K562 (cell line): ENCODE measurements at regions not wholly inside any gene's neighbourhood (a gene's known extent, or its start where the extent isn't known, plus 50 kb on each side); places are given as distances from the start of the nearest gene placed in this dataset.

Experiments
- ATAC-seq: fragments of 200-7000 bp; cut with Tn5 transposase; 3 replicates; pipeline ENCODE4 v1.9.1; 2020; ENCODE audit warnings: moderate library complexity
- BruUV-seq: library from RNA; stranded (reverse); fragments of 400-500 nt; replicated peaks from 2 replicates; lab custom pipeline; 2021; lab: Mats Ljungman, UMichigan
- CTCF ChIA-PET: fragments of 300-600 bp; formaldehyde crosslinking; extraction: SDS; loops from one replicate; lab custom pipeline; 2021; ENCODE audit warnings: low intra/inter-chr PET ratio; lab: Yijun Ruan, JAX
- POLR2A ChIA-PET: fragments of 300-600, 350-650 bp; sonication (Branson Sonifier 250); formaldehyde crosslinking; extraction: SDS; loops from one replicate; lab custom pipeline; 2021; ENCODE audit warnings: antibody characterized with exemption, inconsistent platforms; lab: Yijun Ruan, JAX
- DNase-seq, 4 experiments: peaks; one replicate each; pipeline versions ENCODE4 v3.0.0 to v3.0.0-alpha.2; 2011 to 2018; ENCODE audit warnings: low spot score in 3 of 4, mixed read lengths in 3 of 4; ENCODE audit errors: extremely low read depth in 1 of 4
- FAIRE-seq: peaks from 2 replicates; lab custom pipeline; 2011; peaks lifted over from hg19 to GRCh38; lab: Jason Lieb, UNC
- H2AFZ ChIP-seq: 2 replicates; pipeline ENCODE4 v1.6.0; 2011; ENCODE audit warnings: low read depth, low read length, control low read depth, inconsistent platforms
- H3K27ac ChIP-seq: fragments of 200-600 bp; 3 replicates; pipeline ENCODE4 v1.8.0; 2011; ENCODE audit warnings: low read depth, mild to moderate bottlenecking, control low read depth, inconsistent platforms, low read length, moderate library complexity, mixed read lengths; ENCODE audit errors: extremely low read depth
- H3K27me3 ChIP-seq, 2 experiments: fragments of 300-600 bp in 1 of 2; 2 replicates in 1 of 2; 3 replicates in 1 of 2; pipeline versions ENCODE4 v1.6.0 to v1.8.0; 2011; ENCODE audit warnings: inconsistent platforms in 2 of 2, low read length in 2 of 2, mild to moderate bottlenecking in 1 of 2, mixed read lengths in 1 of 2, moderate library complexity in 1 of 2; ENCODE audit not compliant: control insufficient read depth in 2 of 2, insufficient read depth in 2 of 2
- H3K36me3 ChIP-seq: fragments of 300-600 bp; 3 replicates; pipeline ENCODE4 v1.8.0; 2011; ENCODE audit warnings: mild to moderate bottlenecking, low read length, inconsistent platforms; ENCODE audit not compliant: control insufficient read depth, insufficient read depth
- H3K4me1 ChIP-seq, 2 experiments: fragments of 200-600 bp in 1 of 2; replicated peaks in 1 of 2; 2 replicates in 1 of 2; 3 replicates in 1 of 2; pipeline versions ENCODE4 v1.5.1 to v1.8.0; 2011; ENCODE audit warnings: inconsistent platforms in 2 of 2, low read length in 2 of 2, mild to moderate bottlenecking in 1 of 2, mixed read lengths in 1 of 2, moderate library complexity in 1 of 2; ENCODE audit not compliant: control insufficient read depth in 2 of 2, insufficient read depth in 2 of 2
- H3K4me2 ChIP-seq: 2 replicates; pipeline ENCODE4 v1.6.1; 2011; ENCODE audit warnings: low read length, control low read depth, inconsistent platforms, mixed read lengths; ENCODE audit not compliant: insufficient read depth
- H3K4me3 ChIP-seq: fragments of 200-600 bp; sonication (generic), shearing (Covaris generic); 2 replicates; pipeline ENCODE4 v1.5.1; 2016; ENCODE audit warnings: control low read depth, inconsistent platforms
- H3K79me2 ChIP-seq: fragments of 200-600 bp; 3 replicates; pipeline ENCODE4 v1.8.0; 2011; ENCODE audit warnings: low read length, inconsistent platforms; ENCODE audit not compliant: control insufficient read depth, insufficient read depth
- H3K9ac ChIP-seq, 2 experiments: 2 replicates each; pipeline versions ENCODE4 v1.6.0 to v1.6.1; 2011; ENCODE audit warnings: low read depth in 2 of 2, low read length in 2 of 2, control low read depth in 1 of 2, inconsistent platforms in 1 of 2, mild to moderate bottlenecking in 1 of 2, mixed read lengths in 1 of 2; ENCODE audit not compliant: insufficient read depth in 1 of 2
- H3K9me1 ChIP-seq: one replicate; pipeline ENCODE4 v1.6.0; 2011; ENCODE audit warnings: inconsistent platforms, mild to moderate bottlenecking, low read length, moderate library complexity; ENCODE audit not compliant: control insufficient read depth, insufficient read depth
- H3K9me3 ChIP-seq: replicated peaks from 2 replicates; pipeline ENCODE4 v1.5.1; 2011; ENCODE audit warnings: low read depth, low read length, inconsistent platforms; ENCODE audit not compliant: control insufficient read depth, insufficient read depth
- H4K20me1 ChIP-seq: replicated peaks from 2 replicates; pipeline ENCODE4 v1.6.1; 2011; ENCODE audit warnings: low read length, inconsistent platforms, mixed read lengths; ENCODE audit not compliant: control insufficient read depth, insufficient read depth
- CBFB ChIP-seq: sonication (generic); formaldehyde crosslinking; IDR thresholded peaks from 2 replicates; pipeline ENCODE4 v1.4.0; 2020; ENCODE audit warnings: mild to moderate bottlenecking, missing genetic modification reagents
- ILK ChIP-seq: fragments of 450-650 bp; IDR thresholded peaks from 2 replicates; pipeline ENCODE4 v1.6.1; 2016; ENCODE audit warnings: missing genetic modification characterization, low read depth, mild to moderate bottlenecking, missing compliant biosample characterization, moderate library complexity, borderline replicate concordance
- NR2F6 ChIP-seq: fragments of 450-650 bp; formaldehyde crosslinking; IDR thresholded peaks from 2 replicates; pipeline ENCODE4 v1.4.0; 2020; ENCODE audit warnings: mild to moderate bottlenecking
- SIRT6 ChIP-seq: IDR thresholded peaks from one replicate; pipeline ENCODE4 v1.6.1; 2012; ENCODE audit warnings: low read depth, mild to moderate bottlenecking, control low read depth, inconsistent platforms, low read length, moderate library complexity
- SMARCA4 ChIP-seq: fragments of 450-650 bp; IDR thresholded peaks from 2 replicates; pipeline ENCODE4 v1.6.1; 2016
- TEAD1 ChIP-seq, 2 experiments: fragments of 450-650 bp in 1 of 2; sonication (generic) in 1 of 2; formaldehyde crosslinking; IDR thresholded peaks; 2 replicates each; pipeline versions ENCODE4 v1.4.0 to v1.8.0; 2020 to 2022; ENCODE audit warnings: mild to moderate bottlenecking in 2 of 2, missing genetic modification reagents in 1 of 2
- ZEB2 ChIP-seq: fragments of 450-650 bp; IDR thresholded peaks from 2 replicates; pipeline ENCODE4 v1.6.1; 2016
- ZNF695 ChIP-seq: fragments of 450-650 bp; formaldehyde crosslinking; IDR thresholded peaks from 2 replicates; pipeline ENCODE4 v1.4.0; 2020; ENCODE audit warnings: mild to moderate bottlenecking, moderate library complexity
- ZSCAN32 ChIP-seq: fragments of 450-650 bp; formaldehyde crosslinking; IDR thresholded peaks from 2 replicates; pipeline ENCODE4 v1.4.0; 2020; ENCODE audit warnings: mild to moderate bottlenecking, moderate library complexity
- whole genome bisulfite sequencing: fragments of 100-300 bp; shearing (Covaris generic); methylation state at CpG from one replicate; pipeline ENCODE4 v1.1.6; 2016; ENCODE audit warnings: low coverage, mixed read lengths; ENCODE audit not compliant: insufficient coverage; ENCODE audit errors: missing lambda C conversion rate; 5-methylcytosine and 5-hydroxymethylcytosine counted together
- in situ Hi-C: fragments of 300-500 bp; cut with MboI; formaldehyde crosslinking; loops from 4 replicates; pipeline ENCODE4 v1.15.0; 2018; ENCODE audit warnings: inconsistent platforms, mixed read lengths
- intact Hi-C: fragments of 100-400 bp; cut with micrococcal nuclease; formaldehyde crosslinking; loops from 2 replicates; pipeline ENCODE4 v1.14.2; 2022
- TF ChIP-seq, protein P1 (sequence below): fragments of 450-650 bp; IDR thresholded peaks from 2 replicates; pipeline ENCODE4 v1.6.1; 2016; ENCODE audit warnings: antibody characterized with exemption

DNA sequence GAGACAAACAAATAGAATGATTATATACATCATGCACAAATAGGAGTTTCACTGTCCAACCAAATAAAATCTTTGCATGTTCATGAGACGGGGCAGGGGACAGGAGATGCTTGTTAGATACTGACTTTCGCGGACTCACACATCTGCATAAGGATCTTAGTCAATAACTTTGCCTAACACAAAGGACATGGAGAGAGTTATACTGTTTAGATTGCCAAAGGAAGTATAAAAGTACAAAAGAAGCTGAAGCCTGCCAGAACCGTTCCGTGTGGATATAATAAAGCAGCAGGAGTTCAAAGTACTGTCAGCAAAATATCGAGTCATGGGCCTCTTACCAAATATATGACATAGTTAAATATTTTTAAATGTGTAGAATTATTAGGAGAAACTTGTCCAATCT lies 1148.4 kb downstream of the EFNA5 start:
- Histone ChIP-seq H2AFZ (no peak overlapping the region), H3K27me3 (no peaks in the 10 kb centered on the region), H3K27ac (no peak overlapping the region)
- no peak for FAIRE-seq
- intact Hi-C loops, result no loop called here
- no peak for ATAC-seq
- TF ChIP-seq TEAD1 (CRISPR knock-in tag; IDR thresholded peaks at IDR 0.05), result no peak
- TF ChIP-seq SMARCA4, result no peak
- no peak for TF ChIP-seq ZNF695 (CRISPR knock-in tag)
- no peak for TF ChIP-seq SIRT6
- no peak for TF ChIP-seq ZSCAN32 (CRISPR knock-in tag)
- TF ChIP-seq ZEB2, result no peak
- TF ChIP-seq ILK, result no peak
- no peak for TF ChIP-seq CBFB (CRISPR knock-in tag)
- TF ChIP-seq, protein P1, sequence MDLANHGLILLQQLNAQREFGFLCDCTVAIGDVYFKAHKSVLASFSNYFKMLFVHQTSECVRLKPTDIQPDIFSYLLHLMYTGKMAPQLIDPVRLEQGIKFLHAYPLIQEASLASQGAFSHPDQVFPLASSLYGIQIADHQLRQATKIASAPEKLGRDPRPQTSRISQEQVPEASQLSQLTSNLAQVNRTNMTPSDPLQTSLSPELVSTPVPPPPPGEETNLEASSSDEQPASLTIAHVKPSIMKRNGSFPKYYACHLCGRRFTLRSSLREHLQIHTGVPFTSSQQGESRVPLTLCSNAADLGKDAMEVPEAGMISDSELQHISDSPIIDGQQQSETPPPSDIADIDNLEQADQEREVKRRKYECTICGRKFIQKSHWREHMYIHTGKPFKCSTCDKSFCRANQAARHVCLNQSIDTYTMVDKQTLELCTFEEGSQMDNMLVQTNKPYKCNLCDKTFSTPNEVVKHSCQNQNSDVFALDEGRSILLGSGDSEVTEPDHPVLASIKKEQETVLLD, result no peak
- no peak for TF ChIP-seq NR2F6 (CRISPR knock-in tag)
- TF ChIP-seq, all 486 proteins: peak for 0
- in situ Hi-C loops, result no loop called here
- Histone ChIP-seq H3K4me2 (no peak overlapping the region), H3K36me3 (no peaks in the 10 kb centered on the region), H3K9me3 (0 out of 2 replicates have a peak, but pooled peaks cover 2% of the 10 kb centered on the region), H4K20me1 (no peaks in the 10 kb centered on the region), H3K9ac (no peak overlapping the region), H3K4me3 (no peak overlapping the region), H3K4me1 (no peaks in the 10 kb centered on the region), H3K79me2 (no peaks in the 10 kb centered on the region), H3K9me1 (no peaks in the 10 kb centered on the region)
- no TSS peak for BruUV-seq
- no peak for DNase-seq
- 3% methylated on average over 6 of the region's 6 CpGs for WGBS
- ChIA-PET POLR2A (no interaction called here), CTCF (no interaction called here)
